ENCODE measurements at regions not wholly inside any gene's neighbourhood (a gene's known extent, or its start where the extent isn't known, plus 50 kb on each side); places are given as distances from the start of the nearest gene placed in this dataset.

DNA sequence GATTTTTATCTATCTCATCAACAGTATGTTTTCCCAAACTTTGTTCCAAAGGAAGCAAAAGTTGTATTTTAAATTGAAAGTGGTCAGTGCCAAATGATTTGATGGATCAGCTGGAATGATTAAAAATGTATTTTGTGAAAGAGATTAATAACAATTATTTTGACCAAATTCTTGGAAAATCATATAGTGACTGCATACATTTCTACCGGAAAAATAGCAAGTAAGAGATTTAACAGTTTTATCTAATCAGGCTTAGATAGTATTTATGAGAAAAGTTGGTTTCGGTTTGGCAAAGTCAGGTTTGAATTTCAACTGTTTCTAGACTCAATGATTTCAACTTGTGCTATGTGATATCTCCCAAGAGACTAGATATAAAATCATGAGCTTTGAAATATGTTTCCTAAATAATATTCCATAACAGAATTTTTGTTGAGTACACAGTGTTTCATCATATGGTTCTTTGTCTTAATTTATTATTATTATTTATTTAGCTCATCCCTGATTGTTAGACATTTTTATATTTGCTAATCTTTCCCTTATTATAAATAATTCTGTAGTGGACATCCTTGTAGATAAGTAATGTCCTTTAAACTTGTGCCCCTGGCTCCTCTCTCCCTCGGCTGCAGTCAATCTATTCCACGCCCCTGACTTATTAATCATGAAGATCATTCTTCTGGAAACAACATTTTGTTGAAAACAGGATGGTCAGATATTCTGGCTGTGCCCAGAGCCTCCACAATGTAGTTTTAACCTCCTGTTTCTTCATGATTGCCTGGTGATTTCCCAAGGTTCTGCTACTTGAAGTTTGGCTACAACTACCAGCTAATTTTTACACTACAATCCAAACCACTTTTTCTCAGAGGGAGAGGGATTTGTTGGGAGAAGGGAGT, 520.7 kb upstream of the TCF4 start:
- TF ChIP-seq REST (tag by site-specific recombination; IDR thresholded peaks at IDR 0.05) (no peak), ZNF10 (tag by site-specific recombination; IDR thresholded peaks at IDR 0.05) (no peak), CTCF (tag by site-specific recombination; IDR thresholded peaks at IDR 0.05) (no peak), ZSCAN30 (tag by site-specific recombination; IDR thresholded peaks at IDR 0.05) (no peak), GLIS2 (tag by site-specific recombination; IDR thresholded peaks at IDR 0.05) (no peak), ZNF24 (tag by site-specific recombination; IDR thresholded peaks at IDR 0.05) (no peak), ZBTB10 (tag by site-specific recombination; IDR thresholded peaks at IDR 0.05) (no peak)
- TF ChIP-seq, protein P1, sequence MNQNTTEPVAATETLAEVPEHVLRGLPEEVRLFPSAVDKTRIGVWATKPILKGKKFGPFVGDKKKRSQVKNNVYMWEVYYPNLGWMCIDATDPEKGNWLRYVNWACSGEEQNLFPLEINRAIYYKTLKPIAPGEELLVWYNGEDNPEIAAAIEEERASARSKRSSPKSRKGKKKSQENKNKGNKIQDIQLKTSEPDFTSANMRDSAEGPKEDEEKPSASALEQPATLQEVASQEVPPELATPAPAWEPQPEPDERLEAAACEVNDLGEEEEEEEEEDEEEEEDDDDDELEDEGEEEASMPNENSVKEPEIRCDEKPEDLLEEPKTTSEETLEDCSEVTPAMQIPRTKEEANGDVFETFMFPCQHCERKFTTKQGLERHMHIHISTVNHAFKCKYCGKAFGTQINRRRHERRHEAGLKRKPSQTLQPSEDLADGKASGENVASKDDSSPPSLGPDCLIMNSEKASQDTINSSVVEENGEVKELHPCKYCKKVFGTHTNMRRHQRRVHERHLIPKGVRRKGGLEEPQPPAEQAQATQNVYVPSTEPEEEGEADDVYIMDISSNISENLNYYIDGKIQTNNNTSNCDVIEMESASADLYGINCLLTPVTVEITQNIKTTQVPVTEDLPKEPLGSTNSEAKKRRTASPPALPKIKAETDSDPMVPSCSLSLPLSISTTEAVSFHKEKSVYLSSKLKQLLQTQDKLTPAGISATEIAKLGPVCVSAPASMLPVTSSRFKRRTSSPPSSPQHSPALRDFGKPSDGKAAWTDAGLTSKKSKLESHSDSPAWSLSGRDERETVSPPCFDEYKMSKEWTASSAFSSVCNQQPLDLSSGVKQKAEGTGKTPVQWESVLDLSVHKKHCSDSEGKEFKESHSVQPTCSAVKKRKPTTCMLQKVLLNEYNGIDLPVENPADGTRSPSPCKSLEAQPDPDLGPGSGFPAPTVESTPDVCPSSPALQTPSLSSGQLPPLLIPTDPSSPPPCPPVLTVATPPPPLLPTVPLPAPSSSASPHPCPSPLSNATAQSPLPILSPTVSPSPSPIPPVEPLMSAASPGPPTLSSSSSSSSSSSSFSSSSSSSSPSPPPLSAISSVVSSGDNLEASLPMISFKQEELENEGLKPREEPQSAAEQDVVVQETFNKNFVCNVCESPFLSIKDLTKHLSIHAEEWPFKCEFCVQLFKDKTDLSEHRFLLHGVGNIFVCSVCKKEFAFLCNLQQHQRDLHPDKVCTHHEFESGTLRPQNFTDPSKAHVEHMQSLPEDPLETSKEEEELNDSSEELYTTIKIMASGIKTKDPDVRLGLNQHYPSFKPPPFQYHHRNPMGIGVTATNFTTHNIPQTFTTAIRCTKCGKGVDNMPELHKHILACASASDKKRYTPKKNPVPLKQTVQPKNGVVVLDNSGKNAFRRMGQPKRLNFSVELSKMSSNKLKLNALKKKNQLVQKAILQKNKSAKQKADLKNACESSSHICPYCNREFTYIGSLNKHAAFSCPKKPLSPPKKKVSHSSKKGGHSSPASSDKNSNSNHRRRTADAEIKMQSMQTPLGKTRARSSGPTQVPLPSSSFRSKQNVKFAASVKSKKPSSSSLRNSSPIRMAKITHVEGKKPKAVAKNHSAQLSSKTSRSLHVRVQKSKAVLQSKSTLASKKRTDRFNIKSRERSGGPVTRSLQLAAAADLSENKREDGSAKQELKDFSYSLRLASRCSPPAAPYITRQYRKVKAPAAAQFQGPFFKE (tag by site-specific recombination; IDR thresholded peaks at IDR 0.05; ENCODE audit: borderline replicate concordance), result no peak
- TF ChIP-seq, protein P2, sequence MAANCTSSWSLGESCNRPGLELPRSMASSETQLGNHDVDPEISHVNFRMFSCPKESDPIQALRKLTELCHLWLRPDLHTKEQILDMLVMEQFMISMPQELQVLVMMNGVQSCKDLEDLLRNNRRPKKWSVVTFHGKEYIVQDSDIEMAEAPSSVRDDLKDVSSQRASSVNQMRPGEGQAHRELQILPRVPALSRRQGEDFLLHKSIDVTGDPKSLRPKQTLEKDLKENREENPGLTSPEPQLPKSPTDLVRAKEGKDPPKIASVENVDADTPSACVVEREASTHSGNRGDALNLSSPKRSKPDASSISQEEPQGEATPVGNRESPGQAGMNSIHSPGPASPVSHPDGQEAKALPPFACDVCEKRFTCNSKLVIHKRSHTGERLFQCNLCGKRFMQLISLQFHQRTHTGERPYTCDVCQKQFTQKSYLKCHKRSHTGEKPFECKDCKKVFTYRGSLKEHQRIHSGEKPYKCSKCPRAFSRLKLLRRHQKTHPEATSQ (tag by site-specific recombination; IDR thresholded peaks at IDR 0.05), result no peak
